GM21447 (cell line): ENCODE measurements at regions not wholly inside any gene's neighbourhood (a gene's known extent, or its start where the extent isn't known, plus 50 kb on each side); places are given as distances from the start of the nearest gene placed in this dataset.

Experiments
- ATAC-seq: cut with Tn5 transposase; IDR thresholded peaks from one replicate; pipeline ENCODE4 v1.9.1; 2021; ENCODE audit not compliant: unreplicated experiment

- peak; percentile 66 for ATAC-seq
Observed at GRCh38 chr13:40207001-40207478, 459.4 kb downstream of the FOXO1 start.

GRCh38 chr13:40208517-40208916 is 457.9 kb downstream of the FOXO1 start:
- ATAC-seq = peak; percentile 43

- no peak for ATAC-seq
Observed at GRCh38 chr13:40210865-40211585, 455.4 kb downstream of the FOXO1 start.

- ATAC-seq = no peak
Observed at GRCh38 chr13:40211586-40211968, 454.9 kb downstream of the FOXO1 start.

GRCh38 chr13:40213779-40214178 is 452.7 kb downstream of the FOXO1 start:
- no peak for ATAC-seq

- ATAC-seq = no peak
Observed at GRCh38 chr13:40215311-40215710, 451.1 kb downstream of the FOXO1 start.

GRCh38 chr13:40215747-40216146 is 450.7 kb downstream of the FOXO1 start:
- ATAC-seq = no peak

GRCh38 chr13:40217675-40218074 is 448.8 kb downstream of the FOXO1 start:
- no peak for ATAC-seq

GRCh38 chr13:40220299-40220935 is 446.0 kb downstream of the FOXO1 start:
- no peak for ATAC-seq

- no peak for ATAC-seq
Observed at GRCh38 chr13:40221131-40221459, 445.3 kb downstream of the FOXO1 start.

- ATAC-seq = no peak
Observed at GRCh38 chr13:40221460-40222201, 444.8 kb downstream of the FOXO1 start.

GRCh38 chr13:40223585-40223984 is 442.9 kb downstream of the FOXO1 start:
- ATAC-seq = no peak

GRCh38 chr13:40228496-40228895 is 437.9 kb downstream of the FOXO1 start:
- ATAC-seq = no peak

- ATAC-seq = no peak
Observed at GRCh38 chr13:40228990-40229389, 437.5 kb downstream of the FOXO1 start.

- ATAC-seq = no peak
Observed at GRCh38 chr13:40230833-40231266, 435.6 kb downstream of the FOXO1 start.

- ATAC-seq = no peak
Observed at GRCh38 chr13:40231311-40231710, 435.1 kb downstream of the FOXO1 start.

- ATAC-seq = no peak
Observed at GRCh38 chr13:40231751-40232150, 434.7 kb downstream of the FOXO1 start.

- ATAC-seq = no peak
Observed at GRCh38 chr13:40232311-40233040, 434.0 kb downstream of the FOXO1 start.

GRCh38 chr13:40233731-40234195 is 432.7 kb downstream of the FOXO1 start:
- ATAC-seq = no peak

- ATAC-seq = no peak
Observed at GRCh38 chr13:40235160-40235796, 431.2 kb downstream of the FOXO1 start.
